Liver (tissue), 3 donors: ENCODE measurements at regions not wholly inside any gene's neighbourhood (a gene's known extent, or its start where the extent isn't known, plus 50 kb on each side); places are given as distances from the start of the nearest gene placed in this dataset.

ENCODE experiments used
- EGR1 ChIP-seq, 2 donors: IDR thresholded peaks; 2 replicates each; pipeline ENCODE4 v1.6.1; 2016 to 2018; ENCODE audit warnings: antibody characterized with exemption in 2 of 2, low read depth in 2 of 2
- FOXA1 ChIP-seq: IDR thresholded peaks from 2 replicates; pipeline ENCODE4 v1.6.1; 2016; ENCODE audit warnings: antibody characterized with exemption
- GABPA ChIP-seq, 2 donors: IDR thresholded peaks in 1 of 2; conservative IDR thresholded peaks in 1 of 2; 2 replicates each; pipeline ENCODE4 v1.6.1; 2016; ENCODE audit warnings: antibody characterized with exemption in 2 of 2, mild to moderate bottlenecking in 1 of 2, moderate library complexity in 1 of 2
- HNF4G ChIP-seq: IDR thresholded peaks from 2 replicates; pipeline ENCODE4 v1.6.1; 2016; ENCODE audit warnings: antibody characterized with exemption
- JUND ChIP-seq, 2 donors: IDR thresholded peaks; 2 replicates each; pipeline ENCODE4 v1.6.1; 2016; ENCODE audit warnings: antibody characterized with exemption in 2 of 2
- RAD21 ChIP-seq, 2 donors: IDR thresholded peaks; 2 replicates each; pipeline ENCODE4 v1.6.1; 2016; ENCODE audit warnings: antibody characterized with exemption in 2 of 2, mild to moderate bottlenecking in 2 of 2
- RXRA ChIP-seq, 2 donors: IDR thresholded peaks; 2 replicates each; pipeline ENCODE4 v1.6.1; 2017 to 2018; ENCODE audit warnings: antibody characterized with exemption in 2 of 2, mild to moderate bottlenecking in 1 of 2
- SP1 ChIP-seq: IDR thresholded peaks from 2 replicates; pipeline ENCODE4 v1.6.1; 2018; ENCODE audit warnings: antibody characterized with exemption, mild to moderate bottlenecking
- TAF1 ChIP-seq: conservative IDR thresholded peaks from 2 replicates; pipeline ENCODE4 v1.6.1; 2016; ENCODE audit warnings: antibody characterized with exemption, mild to moderate bottlenecking
- YY1 ChIP-seq: IDR thresholded peaks from 2 replicates; pipeline ENCODE4 v1.6.1; 2016; ENCODE audit warnings: antibody characterized with exemption, mild to moderate bottlenecking
- TF ChIP-seq, protein P1 (sequence below): fragments of 150-350 bp; IDR thresholded peaks from 2 replicates; pipeline ENCODE4 v1.5.1; 2017; ENCODE audit warnings: improper control_type of control experiment, low read depth, low read length; ENCODE audit not compliant: missing input control
- TF ChIP-seq, protein P2 (sequence below): IDR thresholded peaks from 2 replicates; pipeline ENCODE4 v1.6.1; 2016; ENCODE audit warnings: antibody characterized with exemption
- TF ChIP-seq, protein P3 (sequence below): IDR thresholded peaks from 2 replicates; pipeline ENCODE4 v1.6.1; 2016; ENCODE audit warnings: antibody characterized with exemption, mild to moderate bottlenecking
- TF ChIP-seq, protein P4 (sequence below): IDR thresholded peaks from 2 replicates; pipeline ENCODE4 v1.6.1; 2016; ENCODE audit warnings: antibody characterized with exemption
- donor health status: healthy.
- donor health status: healthy.

DNA sequence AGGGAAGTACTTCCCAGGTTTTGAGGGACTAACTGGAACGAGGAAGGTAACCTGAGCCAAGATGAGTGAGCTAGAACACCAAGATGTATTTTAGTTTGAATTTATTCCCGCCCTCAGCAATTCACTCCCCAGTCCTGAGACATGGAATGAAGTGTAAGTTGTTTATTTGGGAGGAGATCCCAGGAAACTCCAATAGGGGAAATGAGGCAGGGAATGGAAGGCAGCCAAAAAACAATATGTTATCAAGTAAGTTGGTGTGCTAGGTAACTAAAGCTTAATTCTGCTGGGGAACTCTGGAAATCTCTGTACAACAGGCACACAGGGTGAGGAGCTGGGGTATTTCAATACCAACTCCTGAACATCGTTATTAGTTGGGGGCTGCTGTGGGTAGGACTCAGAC is 189.7 kb upstream of the HDAC9 start:
- TF ChIP-seq, protein P1, sequence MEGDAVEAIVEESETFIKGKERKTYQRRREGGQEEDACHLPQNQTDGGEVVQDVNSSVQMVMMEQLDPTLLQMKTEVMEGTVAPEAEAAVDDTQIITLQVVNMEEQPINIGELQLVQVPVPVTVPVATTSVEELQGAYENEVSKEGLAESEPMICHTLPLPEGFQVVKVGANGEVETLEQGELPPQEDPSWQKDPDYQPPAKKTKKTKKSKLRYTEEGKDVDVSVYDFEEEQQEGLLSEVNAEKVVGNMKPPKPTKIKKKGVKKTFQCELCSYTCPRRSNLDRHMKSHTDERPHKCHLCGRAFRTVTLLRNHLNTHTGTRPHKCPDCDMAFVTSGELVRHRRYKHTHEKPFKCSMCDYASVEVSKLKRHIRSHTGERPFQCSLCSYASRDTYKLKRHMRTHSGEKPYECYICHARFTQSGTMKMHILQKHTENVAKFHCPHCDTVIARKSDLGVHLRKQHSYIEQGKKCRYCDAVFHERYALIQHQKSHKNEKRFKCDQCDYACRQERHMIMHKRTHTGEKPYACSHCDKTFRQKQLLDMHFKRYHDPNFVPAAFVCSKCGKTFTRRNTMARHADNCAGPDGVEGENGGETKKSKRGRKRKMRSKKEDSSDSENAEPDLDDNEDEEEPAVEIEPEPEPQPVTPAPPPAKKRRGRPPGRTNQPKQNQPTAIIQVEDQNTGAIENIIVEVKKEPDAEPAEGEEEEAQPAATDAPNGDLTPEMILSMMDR, result no peak
- TF ChIP-seq FOXA1, result no peak
- TF ChIP-seq, protein P2, sequence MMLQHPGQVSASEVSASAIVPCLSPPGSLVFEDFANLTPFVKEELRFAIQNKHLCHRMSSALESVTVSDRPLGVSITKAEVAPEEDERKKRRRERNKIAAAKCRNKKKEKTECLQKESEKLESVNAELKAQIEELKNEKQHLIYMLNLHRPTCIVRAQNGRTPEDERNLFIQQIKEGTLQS, result no peak
- TF ChIP-seq RXRA (IDR thresholded peaks at IDR 0.05), result no peak
- no peak for TF ChIP-seq EGR1 (IDR thresholded peaks at IDR 0.05; ENCODE audit: low read depth in 2 of 2)
- no peak for TF ChIP-seq SP1
- TF ChIP-seq RAD21 (IDR thresholded peaks at IDR 0.05), result no peak
- TF ChIP-seq, protein P3, sequence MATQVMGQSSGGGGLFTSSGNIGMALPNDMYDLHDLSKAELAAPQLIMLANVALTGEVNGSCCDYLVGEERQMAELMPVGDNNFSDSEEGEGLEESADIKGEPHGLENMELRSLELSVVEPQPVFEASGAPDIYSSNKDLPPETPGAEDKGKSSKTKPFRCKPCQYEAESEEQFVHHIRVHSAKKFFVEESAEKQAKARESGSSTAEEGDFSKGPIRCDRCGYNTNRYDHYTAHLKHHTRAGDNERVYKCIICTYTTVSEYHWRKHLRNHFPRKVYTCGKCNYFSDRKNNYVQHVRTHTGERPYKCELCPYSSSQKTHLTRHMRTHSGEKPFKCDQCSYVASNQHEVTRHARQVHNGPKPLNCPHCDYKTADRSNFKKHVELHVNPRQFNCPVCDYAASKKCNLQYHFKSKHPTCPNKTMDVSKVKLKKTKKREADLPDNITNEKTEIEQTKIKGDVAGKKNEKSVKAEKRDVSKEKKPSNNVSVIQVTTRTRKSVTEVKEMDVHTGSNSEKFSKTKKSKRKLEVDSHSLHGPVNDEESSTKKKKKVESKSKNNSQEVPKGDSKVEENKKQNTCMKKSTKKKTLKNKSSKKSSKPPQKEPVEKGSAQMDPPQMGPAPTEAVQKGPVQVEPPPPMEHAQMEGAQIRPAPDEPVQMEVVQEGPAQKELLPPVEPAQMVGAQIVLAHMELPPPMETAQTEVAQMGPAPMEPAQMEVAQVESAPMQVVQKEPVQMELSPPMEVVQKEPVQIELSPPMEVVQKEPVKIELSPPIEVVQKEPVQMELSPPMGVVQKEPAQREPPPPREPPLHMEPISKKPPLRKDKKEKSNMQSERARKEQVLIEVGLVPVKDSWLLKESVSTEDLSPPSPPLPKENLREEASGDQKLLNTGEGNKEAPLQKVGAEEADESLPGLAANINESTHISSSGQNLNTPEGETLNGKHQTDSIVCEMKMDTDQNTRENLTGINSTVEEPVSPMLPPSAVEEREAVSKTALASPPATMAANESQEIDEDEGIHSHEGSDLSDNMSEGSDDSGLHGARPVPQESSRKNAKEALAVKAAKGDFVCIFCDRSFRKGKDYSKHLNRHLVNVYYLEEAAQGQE, result no peak
- TF ChIP-seq HNF4G, result no peak
- TF ChIP-seq YY1, result no peak
- no peak for TF ChIP-seq TAF1
- TF ChIP-seq, protein P4, sequence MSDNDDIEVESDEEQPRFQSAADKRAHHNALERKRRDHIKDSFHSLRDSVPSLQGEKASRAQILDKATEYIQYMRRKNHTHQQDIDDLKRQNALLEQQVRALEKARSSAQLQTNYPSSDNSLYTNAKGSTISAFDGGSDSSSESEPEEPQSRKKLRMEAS, result no peak
- TF ChIP-seq GABPA (IDR thresholded peaks at IDR 0.05 in 1 of 2, conservative IDR thresholded peaks at IDR 0.05 in 1 of 2), result no peak
- TF ChIP-seq JUND (IDR thresholded peaks at IDR 0.05), result no peak
